Hypothalamus (tissue), 51 donors: ENCODE measurements at regions not wholly inside any gene's neighbourhood (a gene's known extent, or its start where the extent isn't known, plus 50 kb on each side); places are given as distances from the start of the nearest gene placed in this dataset.

Source experiments
- DNase-seq, 51 donors: peaks; one replicate each; lab custom pipeline; 2025; lab: John Stamatoyannopoulos, UW

GRCh38 chr4:186885289-186885688, 161.6 kb upstream of the FAT1 start:
- no peak for DNase-seq

- DNase-seq: no peak
Observed at GRCh38 chr4:186886759-186887158, 163.1 kb upstream of the FAT1 start.

- no peak for DNase-seq
Observed at GRCh38 chr4:186887291-186887700, 163.6 kb upstream of the FAT1 start.

DNA sequence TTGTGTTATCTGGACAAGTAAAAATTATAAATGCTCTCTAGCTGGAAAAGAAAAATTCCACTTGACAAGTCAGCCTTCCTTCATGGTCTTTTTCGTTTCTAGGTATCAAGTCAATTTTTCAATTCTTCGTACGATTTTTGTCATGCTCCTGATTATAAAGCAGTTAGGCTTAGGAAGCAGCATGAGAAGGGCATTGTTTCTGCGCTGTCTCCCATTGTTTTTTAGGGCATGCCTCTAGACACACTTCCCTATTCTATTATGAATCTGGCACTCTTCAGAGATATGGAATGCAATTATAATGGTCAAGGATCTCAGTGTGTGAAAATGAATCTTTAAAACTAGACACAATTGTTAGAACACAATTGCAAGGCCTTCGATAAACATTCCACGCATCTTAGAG, 164.1 kb upstream of the FAT1 start:
- DNase-seq: no peak

GRCh38 chr4:186889876-186890643, 166.4 kb upstream of the FAT1 start:
- DNase-seq: no peak

GRCh38 chr4:186891859-186892486, 168.3 kb upstream of the FAT1 start:
- DNase-seq: no peak

- DNase-seq: no peak
Observed at GRCh38 chr4:186898367-186898766, 174.7 kb upstream of the FAT1 start.

DNA sequence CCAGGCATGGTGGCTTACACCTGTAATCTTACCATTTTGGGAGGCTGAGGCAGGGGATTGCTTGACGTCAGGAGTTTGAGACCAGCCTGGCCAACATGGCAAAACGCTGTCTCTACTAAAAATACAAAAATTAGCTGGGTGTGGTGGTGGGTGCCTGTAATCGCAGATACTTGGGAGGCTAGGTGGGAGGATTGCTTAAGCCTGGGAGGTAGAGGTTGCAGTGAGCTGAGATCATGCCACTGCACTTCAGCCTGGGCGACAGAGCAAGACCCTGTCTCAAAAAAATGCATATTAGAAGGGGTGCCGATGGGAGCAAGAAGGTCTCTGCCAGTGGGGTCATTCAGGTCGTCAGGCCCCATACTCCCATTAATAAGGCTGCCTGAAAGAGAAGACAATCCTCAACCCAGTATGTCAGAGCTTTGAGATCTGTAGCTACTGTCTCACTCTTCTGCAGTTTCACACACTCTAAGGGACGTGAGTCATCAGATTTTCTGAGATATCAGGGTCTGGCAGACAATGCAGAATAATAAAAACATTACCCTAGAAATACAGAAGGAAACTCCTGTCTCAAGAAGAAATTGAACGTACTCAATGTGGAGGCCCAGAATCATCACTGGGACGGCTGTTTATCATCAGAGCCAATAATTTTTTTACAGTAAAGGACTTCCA, 176.7 kb upstream of the FAT1 start:
- DNase-seq: no peak

DNA sequence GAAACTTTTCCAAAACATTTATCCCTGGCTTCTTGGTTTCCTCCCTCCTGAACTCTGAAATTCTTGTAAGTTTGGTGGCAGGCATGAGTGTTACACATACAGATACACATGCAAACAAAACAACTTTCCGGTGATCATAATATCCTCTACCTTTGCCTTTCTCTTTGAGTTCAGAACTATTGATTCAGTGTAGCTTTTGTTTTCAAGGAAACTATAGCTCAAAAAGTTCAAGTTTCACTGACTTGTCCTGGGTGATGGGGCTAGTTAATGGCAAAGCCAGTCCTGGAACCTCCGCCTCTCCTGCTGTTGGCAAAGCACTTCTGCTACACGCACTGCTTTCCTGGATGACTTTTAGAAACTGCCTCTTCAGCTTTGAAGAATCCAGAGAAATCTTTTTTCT, 177.3 kb upstream of the FAT1 start:
- DNase-seq: no peak

- DNase-seq: no peak
Observed at GRCh38 chr4:186901850-186902249, 178.2 kb upstream of the FAT1 start.

DNA sequence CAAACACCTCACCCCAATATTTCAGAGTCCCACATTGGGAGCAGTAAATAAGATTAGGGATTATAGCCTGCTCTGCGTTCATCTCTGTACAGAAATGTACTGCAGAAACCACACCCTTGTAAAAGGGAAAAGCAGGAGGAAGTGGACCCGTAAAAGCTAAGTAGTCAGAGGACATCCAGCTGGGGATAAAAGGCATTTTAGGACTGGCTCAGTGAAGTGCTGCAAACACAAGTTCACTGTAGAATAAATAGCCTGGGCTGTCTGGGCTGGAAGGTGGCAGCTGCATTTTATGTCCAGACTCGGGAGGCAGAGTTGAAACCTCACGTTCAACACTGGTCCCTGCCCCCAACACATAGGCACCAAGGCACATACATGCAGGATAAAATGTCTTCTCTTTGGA, 178.7 kb upstream of the FAT1 start:
- no peak for DNase-seq

DNA sequence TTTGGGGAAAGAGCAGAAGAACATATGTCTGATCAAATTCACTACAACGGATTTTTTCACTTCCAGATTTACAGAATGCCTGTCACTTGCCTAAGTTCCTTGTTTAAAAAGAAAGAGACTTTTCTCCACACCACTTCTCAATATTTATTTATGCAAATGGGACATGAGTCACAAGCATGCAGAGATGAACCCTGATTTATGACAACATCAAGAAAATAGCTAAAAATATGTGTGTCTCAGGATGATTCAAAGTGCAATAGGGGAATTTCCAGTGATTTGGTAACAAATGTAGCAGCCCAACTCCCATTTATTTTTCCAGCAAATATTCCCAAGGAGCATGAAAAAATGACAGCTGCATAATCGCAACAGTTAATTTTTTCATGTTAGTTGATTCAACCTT, 180.4 kb upstream of the FAT1 start:
- no peak for DNase-seq

DNA sequence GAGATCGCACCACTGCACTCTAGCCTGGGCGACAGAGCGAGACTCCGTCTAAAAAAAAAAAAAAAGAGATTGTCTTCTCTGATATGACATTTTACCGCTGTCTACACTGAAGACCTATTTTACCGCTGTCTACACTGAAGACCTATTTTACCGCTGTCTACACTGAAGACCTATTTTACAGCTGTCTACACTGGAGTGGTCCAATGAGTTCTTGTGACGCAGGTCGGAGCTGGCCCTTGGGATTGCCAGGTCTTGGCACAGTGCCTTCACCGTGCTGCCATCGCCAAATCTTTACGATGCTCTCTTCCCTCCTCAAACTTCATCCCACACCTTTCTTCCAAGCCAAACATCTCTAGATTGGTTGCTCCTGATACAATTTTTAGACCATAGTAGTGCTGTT, 183.1 kb upstream of the FAT1 start:
- no peak for DNase-seq

DNA sequence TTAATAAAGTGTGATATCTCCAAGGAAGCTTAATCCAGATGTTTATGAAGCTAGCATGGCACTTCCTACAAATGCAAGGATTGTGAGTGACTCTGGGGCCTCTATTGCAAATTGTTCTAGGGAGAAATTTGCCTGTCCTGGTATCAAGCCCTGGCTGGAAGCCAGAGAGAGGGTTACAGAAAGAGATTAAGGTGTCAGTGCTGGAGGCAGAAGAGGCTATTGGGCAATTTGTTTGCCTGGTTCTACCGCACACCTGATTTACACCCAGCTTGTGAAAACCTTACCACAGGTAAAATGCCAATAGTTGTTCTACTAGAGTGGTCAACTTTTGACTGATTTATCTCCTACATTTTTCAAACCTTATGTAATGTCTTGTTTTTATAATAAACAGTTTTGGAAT, 186.7 kb upstream of the FAT1 start:
- no peak for DNase-seq

DNA sequence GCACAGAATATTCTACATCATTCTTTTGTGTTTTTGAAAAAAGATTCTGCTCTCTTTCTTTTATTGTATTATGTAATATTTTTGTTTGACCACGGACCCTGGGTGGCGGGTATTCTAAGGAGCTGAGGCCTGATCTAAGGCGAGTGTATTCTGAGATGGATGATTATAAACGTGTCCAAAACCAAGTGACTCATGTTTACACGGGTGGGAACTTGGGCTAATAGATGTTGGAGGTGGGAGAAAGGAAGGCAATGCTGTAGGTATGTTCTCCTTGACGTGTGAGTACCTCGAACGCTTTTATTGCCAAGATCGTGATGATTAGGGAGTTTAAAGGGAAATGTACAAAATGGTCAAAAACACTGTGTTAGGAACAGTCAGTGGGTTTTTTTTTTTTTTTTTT, 188.9 kb upstream of the FAT1 start:
- DNase-seq: no peak

- no peak for DNase-seq
Observed at GRCh38 chr4:186915816-186916215, 192.2 kb upstream of the FAT1 start.

- no peak for DNase-seq
Observed at GRCh38 chr4:186917136-186917535, 193.5 kb upstream of the FAT1 start.

- DNase-seq: no peak
Observed at GRCh38 chr4:186918466-186918865, 194.8 kb upstream of the FAT1 start.

GRCh38 chr4:186919340-186919739, 195.7 kb upstream of the FAT1 start:
- DNase-seq: no peak

- no peak for DNase-seq
Observed at GRCh38 chr4:186920483-186920882, 196.8 kb upstream of the FAT1 start.

DNA sequence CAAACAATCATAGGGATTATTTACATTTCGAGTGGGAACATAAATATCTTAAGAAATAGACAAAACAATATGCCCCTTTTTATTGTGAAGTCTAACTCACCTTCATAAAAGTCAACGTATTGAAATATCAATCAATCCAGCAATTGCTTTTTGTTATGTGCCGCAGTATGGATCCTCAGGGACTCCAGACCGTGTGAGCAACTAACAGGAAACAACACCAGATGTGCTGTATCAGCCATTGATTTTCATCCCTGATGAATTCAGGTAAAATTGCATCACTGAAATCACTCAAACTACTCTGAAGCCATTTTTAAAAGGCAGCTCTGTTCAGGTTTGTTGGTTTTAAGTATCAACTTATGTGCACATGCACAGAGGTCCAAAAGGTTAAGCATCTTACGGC, 197.3 kb upstream of the FAT1 start:
- no peak for DNase-seq

DNA sequence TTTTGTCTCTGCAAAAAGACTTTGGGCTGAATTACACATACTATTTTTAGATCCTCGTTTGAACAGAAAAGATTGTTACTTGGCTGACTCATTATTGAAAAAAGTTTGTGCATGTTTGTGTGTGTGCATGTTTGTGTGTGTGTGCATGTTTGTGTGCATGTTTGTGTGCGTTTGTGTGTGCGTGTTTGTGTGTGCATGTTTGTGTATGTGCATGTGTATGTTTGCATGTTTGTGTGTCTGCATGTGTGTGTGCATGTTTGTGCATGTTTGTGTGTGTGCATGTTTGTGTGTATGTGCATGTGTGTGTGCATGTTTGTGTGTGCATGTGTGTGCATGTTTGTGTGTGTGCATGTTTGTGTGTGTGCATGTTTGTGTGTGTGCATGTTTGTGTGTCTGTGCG, 201.1 kb upstream of the FAT1 start:
- DNase-seq: no peak
